Panc1 (cell line): ENCODE measurements at regions not wholly inside any gene's neighbourhood (a gene's known extent, or its start where the extent isn't known, plus 50 kb on each side); places are given as distances from the start of the nearest gene placed in this dataset.

Experiments
- ATAC-seq: fragments of 200-7000 bp; cut with Tn5 transposase; 2 replicates; pipeline ENCODE4 v1.9.1; 2020; ENCODE audit warnings: mild to moderate bottlenecking, moderate library complexity
- BruUV-seq: library from RNA; stranded (reverse); fragments of 400-500 nt; replicated peaks from 2 replicates; lab custom pipeline; 2021; lab: Mats Ljungman, UMichigan
- CTCF ChIA-PET: fragments of 300-600 bp; sonication (Branson Sonifier 250); formaldehyde crosslinking; loops from one replicate; lab custom pipeline; 2022; ENCODE audit warnings: antibody characterized with exemption; lab: Charles Lee
- POLR2A ChIA-PET: fragments of 300-600 bp; sonication (Branson Sonifier 250); formaldehyde crosslinking; loops from one replicate; lab custom pipeline; 2022; ENCODE audit warnings: antibody characterized with exemption; lab: Charles Lee
- DNase-seq: peaks from one replicate; pipeline ENCODE4 v3.0.0-alpha.2; 2010; ENCODE audit warnings: low read depth, low spot score
- H3K27ac ChIP-seq: 2 replicates; pipeline ENCODE4 v1.5.1; 2011; ENCODE audit warnings: mild to moderate bottlenecking, low read length, inconsistent platforms
- H3K27me3 ChIP-seq: fragments of 200-500 bp; sonication (Bioruptor generic); 2 replicates; pipeline ENCODE4 v1.6.0; 2014; ENCODE audit warnings: low read length, inconsistent platforms; ENCODE audit not compliant: control insufficient read depth, insufficient read depth
- H3K36me3 ChIP-seq: fragments of 200-500 bp; sonication (Bioruptor generic); 2 replicates; pipeline ENCODE4 v1.5.1; 2014; ENCODE audit warnings: inconsistent platforms, mild to moderate bottlenecking, low read length, moderate library complexity; ENCODE audit not compliant: control insufficient read depth, insufficient read depth
- H3K4me1 ChIP-seq: 2 replicates; pipeline ENCODE4 v1.5.1; 2011; ENCODE audit warnings: inconsistent platforms, mild to moderate bottlenecking, low read length, moderate library complexity; ENCODE audit not compliant: control insufficient read depth, insufficient read depth
- H3K4me3 ChIP-seq, 2 experiments: 2 replicates each; pipeline ENCODE4 v1.5.1; 2011 to 2012; ENCODE audit warnings: low read depth in 2 of 2, low read length in 2 of 2, mild to moderate bottlenecking in 2 of 2, inconsistent platforms in 1 of 2, moderate library complexity in 1 of 2
- H3K9me3 ChIP-seq: fragments of 200-500 bp; sonication (Bioruptor generic); 2 replicates; pipeline ENCODE4 v1.5.1; 2014; ENCODE audit warnings: low read depth, mild to moderate bottlenecking, inconsistent platforms, low read length, moderate library complexity; ENCODE audit not compliant: control insufficient read depth, insufficient read depth
- CTCF ChIP-seq: fragments of 450-650 bp; IDR thresholded peaks from 2 replicates; pipeline ENCODE4 v1.5.1; 2017; ENCODE audit warnings: mild to moderate bottlenecking
- POLR2AphosphoS5 ChIP-seq: IDR thresholded peaks from 2 replicates; pipeline ENCODE4 v1.6.1; 2012; ENCODE audit warnings: mild to moderate bottlenecking, low read depth, low read length, moderate library complexity
- REST ChIP-seq, 2 experiments: IDR thresholded peaks; 2 replicates each; pipeline ENCODE4 v1.6.1; 2011 to 2012; ENCODE audit warnings: low read depth in 2 of 2, control low read depth in 1 of 2, low read length in 1 of 2, mild to moderate bottlenecking in 1 of 2, moderate library complexity in 1 of 2; ENCODE audit not compliant: insufficient read depth in 1 of 2
- SIN3A ChIP-seq: IDR thresholded peaks from 2 replicates; pipeline ENCODE4 v1.6.1; 2012; ENCODE audit warnings: low read depth, mild to moderate bottlenecking, low read length, moderate library complexity, borderline replicate concordance; ENCODE audit not compliant: insufficient read depth
- TCF7L2 ChIP-seq: IDR thresholded peaks from 2 replicates; pipeline ENCODE4 v1.6.1; 2011; ENCODE audit warnings: mild to moderate bottlenecking, low read depth, low read length, inconsistent platforms
- in situ Hi-C: cut with HindIII; loops from 2 replicates; pipeline ENCODE4 v1.10.0; 2016; ENCODE audit warnings: low sequenced_read_pairs, low pct_unique_long_range_greater_than_20kb
- intact Hi-C: fragments of 100-400 bp; cut with micrococcal nuclease; formaldehyde crosslinking; loops from one replicate; pipeline ENCODE4 v1.10.0; 2022; ENCODE audit not compliant: unreplicated experiment

- no TSS peak for BruUV-seq
Measured at GRCh38 chr4:56733352-56733751, 52.3 kb upstream of the HOPX start.

GRCh38 chr4:56732301-56732700, 51.2 kb upstream of the HOPX start:
- H3K27ac ChIP-seq, result no peak overlapping the region
- H3K27me3 ChIP-seq, result no peaks in the 10 kb centered on the region
- POLR2A ChIA-PET, result no interaction called here
- no peaks in the 10 kb centered on the region for H3K4me1 ChIP-seq
- CTCF ChIA-PET, result no interaction called here
- no peaks in the 10 kb centered on the region for H3K36me3 ChIP-seq
- ATAC-seq (no peak), DNase-seq (no peak)
- TF ChIP-seq TCF7L2 (no peak), POLR2AphosphoS5 (no peak), SIN3A (no peak), CTCF (no peak), REST (IDR thresholded peaks at IDR 0.05; ENCODE audit: insufficient read depth in 1 of 2, low read depth in 2 of 2, low read length in 1 of 2) (no peak)
- intact Hi-C loops (no loop called here), in situ Hi-C loops (no loop called here)
- no TSS peak for BruUV-seq
- H3K9me3 ChIP-seq, result no peaks in the 10 kb centered on the region
- H3K4me3 ChIP-seq, result no peak overlapping the region

More at GRCh38 chr4:56733352-56733751, 52.3 kb upstream of the HOPX start:
- H3K9me3 ChIP-seq, result no peaks in the 10 kb centered on the region
- in situ Hi-C loops, result no loop called here
- H3K4me1 ChIP-seq, result no peaks in the 10 kb centered on the region
- H3K27me3 ChIP-seq, result no peaks in the 10 kb centered on the region
- H3K27ac ChIP-seq, result no peak overlapping the region
- no peaks in the 10 kb centered on the region for H3K36me3 ChIP-seq
- intact Hi-C loops, result no loop called here
- no peak for DNase-seq
- no peak overlapping the region for H3K4me3 ChIP-seq
- CTCF ChIA-PET, result no interaction called here
- no peak for TF ChIP-seq POLR2AphosphoS5
- TF ChIP-seq SIN3A, result no peak
- no peak for TF ChIP-seq TCF7L2
- no peak for TF ChIP-seq REST (IDR thresholded peaks at IDR 0.05; ENCODE audit: insufficient read depth in 1 of 2, low read depth in 2 of 2, low read length in 1 of 2)
- no peak for TF ChIP-seq CTCF
- ATAC-seq, result no peak
- POLR2A ChIA-PET, result no interaction called here
